GM21528 (cell line): ENCODE measurements at regions not wholly inside any gene's neighbourhood (a gene's known extent, or its start where the extent isn't known, plus 50 kb on each side); places are given as distances from the start of the nearest gene placed in this dataset.
"Not testable (repeated sequence)": the region's sequence is repeated elsewhere in the genome, so short reads cannot be mapped to it uniquely, and the experiment has no call there.

Source experiments
- ATAC-seq: cut with Tn5 transposase; IDR thresholded peaks from one replicate; pipeline ENCODE4 v1.9.1; 2021; ENCODE audit warnings: mild to moderate bottlenecking, moderate library complexity; ENCODE audit not compliant: unreplicated experiment, low FRiP score

DNA sequence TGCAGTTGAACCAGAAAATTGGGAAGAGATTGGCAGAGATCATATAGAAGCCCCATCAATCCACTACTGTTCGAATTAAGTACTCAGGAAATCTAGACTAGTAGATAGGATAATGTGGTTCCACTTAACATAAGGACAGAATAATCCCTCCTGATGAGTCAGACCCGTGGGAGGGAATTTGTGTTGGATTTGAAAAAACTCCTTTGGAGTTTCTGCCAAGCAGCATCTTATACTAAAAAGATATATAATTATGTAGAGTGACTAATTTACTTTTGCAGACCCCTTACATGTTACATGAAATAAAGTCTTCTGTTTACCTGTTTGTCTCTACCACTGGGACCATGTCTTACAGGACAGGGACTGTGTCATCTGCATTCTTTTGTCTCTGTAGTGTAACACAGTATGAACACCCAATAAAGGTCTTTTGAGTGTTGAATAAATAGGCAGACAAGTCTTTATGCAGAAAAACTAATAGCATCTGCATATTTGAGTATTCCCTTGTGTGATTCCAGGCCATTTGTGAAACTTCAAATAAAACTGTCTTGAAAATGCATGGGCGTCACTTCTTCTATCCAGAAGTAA is 122.6 kb upstream of the DNAJC10 start:
- ATAC-seq: no peak

DNA sequence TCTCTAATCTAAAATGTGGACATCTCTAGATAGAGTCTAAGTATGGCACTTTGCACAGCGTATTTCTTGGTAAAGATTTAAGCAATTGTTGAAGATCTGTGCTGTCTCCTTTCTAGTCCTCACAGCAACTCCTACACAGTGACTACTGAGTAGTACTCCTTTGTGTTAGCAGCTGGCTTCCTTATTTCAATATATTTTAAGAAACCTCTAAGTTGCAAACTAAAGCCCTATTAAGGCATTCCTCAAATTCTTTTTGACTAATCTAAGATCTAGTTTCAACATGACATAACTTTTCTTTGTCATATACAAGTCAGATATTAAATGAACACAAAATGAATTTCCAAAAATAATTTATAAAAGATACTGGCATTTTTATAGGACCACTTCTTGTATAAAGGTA is 121.8 kb upstream of the DNAJC10 start:
- ATAC-seq: no peak

DNA sequence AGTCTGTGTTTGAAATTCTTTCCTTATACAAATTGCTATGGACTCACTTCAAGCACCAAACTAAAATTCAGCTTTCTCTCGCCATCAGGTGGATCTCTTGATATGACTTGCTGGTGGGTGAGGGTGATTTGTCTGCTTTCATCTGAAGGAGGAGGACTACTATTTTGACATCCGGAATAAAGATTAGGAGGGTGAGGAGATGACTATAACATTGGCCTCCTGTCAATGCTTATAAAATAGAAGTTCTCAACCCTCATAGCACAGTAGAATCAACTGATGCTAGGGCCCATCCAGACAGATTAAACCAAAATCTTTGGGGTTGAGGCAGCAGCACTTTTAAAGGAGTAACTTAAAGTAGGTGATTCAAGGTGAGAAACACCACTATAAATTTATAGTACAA is 120.4 kb upstream of the DNAJC10 start:
- no peak for ATAC-seq

DNA sequence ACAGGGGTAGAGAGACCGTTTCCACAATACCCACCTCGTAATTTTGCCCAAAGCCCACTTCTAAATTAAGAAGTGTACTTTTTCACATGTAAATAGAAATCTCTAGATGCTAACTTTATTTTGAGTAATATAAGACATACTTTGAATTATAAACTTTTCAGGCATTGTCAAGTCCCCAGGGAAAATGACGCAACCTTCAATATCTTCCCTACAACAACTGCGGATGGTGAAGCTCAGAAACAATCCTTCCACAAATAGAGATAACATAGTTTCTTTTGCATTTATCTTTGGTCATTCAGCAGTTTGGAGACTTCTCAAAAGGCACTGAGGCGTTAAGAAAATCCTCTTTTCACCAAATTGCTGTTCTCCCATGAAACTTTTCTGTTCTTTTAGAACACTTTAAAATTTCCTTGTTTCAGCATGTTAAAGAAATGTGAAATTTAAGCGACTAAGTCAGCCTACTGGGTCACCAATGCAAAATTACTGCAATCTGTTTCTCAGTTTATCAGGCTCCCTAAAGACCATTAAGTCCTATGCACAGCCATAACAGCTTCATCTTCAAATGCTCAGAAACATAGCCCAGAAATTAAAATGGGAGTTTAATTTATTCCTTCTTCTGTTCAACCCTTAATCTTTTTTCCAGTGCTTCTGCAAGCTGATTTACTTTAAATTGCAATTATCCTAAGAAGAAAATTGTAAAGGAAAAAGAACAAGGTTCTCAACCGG is 118.3 kb upstream of the DNAJC10 start:
- ATAC-seq: no peak

DNA sequence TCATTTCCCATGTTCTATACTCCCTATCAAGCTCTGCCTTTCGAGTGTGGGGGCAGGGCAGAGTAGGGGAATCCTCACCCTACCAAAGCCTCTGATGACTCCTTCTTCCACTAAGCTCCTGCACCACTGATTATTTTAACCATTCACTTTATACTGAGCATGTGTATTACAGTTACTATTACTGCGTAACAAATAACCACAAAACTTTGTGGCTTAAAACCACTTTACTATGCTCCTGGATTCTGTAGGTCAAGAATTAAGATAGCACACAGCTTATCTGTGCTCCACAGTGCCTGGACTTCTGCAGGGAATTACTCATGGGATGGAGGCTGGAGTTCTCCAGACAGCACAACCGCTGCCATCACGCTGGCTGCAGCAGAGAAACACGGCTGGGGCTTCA is 117.4 kb upstream of the DNAJC10 start:
- no peak for ATAC-seq

DNA sequence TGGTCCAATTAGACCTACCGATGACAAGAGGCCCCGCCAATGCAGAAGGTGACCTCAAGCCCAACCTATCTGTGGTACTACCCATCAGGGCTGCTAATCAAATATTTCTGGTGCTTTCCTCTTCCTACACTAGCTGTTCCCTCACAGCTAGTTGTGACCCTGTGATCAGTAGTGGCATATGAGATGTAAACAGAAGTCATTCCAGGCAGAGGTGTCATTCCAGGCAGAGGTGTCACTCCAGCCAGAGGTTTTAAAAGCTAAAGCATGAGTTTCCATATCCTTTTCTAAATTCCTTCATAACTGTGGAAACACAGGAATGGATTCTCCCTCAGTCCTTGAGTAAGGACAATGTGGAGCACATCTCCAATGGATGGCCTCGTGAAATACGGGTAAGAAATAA is 110.9 kb upstream of the DNAJC10 start:
- ATAC-seq: no peak

DNA sequence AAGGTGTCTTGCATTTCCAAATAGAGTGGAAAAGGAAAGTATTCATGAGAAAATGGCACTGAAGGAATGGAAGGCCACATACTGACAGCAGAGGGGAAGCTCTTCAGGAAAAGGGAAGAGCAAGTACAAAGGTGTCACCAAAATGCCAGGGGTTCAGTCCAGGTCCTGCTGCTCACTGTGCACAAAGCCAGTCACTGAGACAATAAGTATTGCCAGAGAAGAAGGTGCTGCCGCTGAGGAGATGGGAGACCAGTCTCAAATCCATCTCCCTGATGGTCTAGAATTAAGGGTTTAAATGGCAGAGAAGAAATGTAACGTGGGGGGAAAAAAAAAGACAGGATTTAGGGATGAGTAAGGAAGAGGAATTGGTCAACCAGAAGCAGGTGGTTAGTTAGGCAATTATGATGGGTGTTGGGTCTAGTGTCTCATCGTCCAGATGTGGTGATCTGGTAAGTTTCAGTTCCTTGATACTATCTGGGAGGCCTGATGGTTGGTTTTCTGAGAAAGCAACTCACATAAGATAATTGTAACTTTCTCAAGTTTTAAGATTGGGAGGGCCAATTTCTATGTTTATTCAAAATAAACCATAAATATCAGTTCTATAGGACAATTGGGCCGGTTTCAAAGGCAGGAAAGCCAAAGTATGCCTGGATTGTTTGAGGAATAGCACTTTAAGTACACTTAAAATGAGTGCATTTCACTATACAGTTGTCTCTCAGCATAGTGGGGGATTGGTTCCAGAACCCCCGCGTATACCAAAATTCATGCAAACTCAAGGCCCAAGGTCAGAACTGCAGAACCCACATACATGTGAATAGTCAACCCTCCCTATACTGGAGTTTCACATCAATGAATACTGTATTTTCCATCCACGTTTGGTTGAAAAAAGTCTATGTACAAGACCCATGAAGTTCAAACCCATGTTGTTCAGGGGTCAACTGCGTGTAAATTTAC is 109.1 kb upstream of the DNAJC10 start:
- ATAC-seq: peak; percentile 83

DNA sequence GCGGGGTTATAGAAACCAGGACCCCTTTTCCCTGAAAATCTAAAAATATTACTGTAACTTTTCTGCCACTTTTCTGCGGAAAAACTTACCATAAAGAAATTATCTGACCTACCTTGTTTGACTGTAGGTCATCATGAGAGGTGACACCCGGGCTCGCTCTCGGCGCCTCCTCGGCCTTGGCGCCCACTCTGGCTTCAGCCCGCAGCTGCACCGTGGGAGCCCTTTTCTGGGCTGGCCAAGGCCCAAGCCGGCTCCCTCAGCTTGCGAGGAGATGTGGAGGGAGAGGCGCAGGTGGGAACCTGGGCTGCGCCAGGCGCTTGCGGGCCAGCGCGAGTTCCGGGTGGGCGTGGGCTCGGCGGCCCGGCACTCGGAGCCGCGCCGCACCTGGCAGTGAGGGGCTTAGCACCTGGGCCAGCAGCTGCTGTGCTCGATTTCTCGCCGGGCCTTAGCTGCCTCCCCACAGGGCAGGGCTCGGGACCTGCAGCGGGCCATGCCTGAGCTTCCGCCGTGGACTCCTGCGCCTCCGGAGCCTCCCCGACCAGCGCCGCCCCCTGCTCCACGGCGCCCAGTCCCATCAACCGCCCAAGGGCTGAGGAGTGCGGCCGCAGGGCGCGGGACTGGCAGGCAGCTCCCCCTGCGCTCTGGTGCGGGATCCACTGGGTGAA is 107.7 kb upstream of the DNAJC10 start:
- no peak for ATAC-seq

DNA sequence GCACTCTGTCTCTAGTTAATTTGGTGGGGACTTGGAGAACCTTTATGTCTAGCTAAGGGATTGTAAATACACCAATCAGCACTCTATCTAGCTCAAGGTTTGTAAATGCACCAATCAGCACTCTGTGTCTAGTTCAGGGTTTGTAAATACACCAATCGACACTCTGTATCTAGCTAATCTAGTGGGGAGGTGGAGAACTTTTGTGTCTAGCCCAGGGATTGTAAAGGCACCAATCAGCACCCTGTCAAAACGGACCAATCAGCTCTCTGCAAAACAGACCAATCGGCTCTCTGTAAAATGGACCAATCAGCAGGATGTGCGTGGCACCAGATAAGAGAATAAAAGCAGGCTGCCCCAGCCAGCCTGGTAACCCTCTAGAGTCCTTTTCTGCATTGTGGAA is 107.1 kb upstream of the DNAJC10 start:
- not testable (repeated sequence) for ATAC-seq

DNA sequence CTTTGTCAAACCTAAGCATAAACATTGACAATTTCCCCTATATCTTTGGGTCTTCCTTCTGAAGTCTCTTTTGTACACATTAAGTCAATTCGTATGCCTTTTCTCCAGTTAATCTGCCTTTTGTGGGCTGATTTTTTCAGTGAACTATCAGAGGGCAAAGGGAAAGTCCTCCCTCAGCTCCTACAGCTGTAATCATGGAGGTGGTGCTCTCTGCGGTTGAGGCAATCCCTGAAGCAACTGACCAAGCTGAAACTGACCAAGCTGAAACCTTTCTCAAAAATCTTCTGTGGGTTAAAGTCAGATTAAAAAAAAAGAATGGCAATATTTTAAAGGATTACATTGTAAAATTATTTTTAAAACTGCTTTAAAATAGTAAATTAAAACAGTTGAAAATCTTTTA is 105.8 kb upstream of the DNAJC10 start:
- no peak for ATAC-seq

DNA sequence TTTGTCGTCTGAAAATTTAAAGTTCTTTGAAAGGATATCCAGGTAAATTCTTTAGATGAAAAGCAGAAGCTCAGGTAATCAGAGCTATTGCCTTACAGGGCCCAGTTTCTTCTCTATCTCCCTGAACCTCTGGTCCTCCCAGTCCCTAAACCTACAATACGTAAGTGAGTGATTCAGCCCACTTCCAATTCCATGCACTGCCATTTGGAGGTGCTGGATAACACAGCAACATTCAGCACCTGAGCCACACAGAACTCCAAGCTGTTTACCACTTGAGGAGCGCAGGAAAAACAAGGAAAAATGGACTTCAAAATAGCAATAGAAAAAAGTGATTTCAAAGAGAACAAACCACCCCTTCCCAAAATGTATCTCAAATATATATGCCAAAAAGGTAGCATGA is 105.0 kb upstream of the DNAJC10 start:
- ATAC-seq: no peak

DNA sequence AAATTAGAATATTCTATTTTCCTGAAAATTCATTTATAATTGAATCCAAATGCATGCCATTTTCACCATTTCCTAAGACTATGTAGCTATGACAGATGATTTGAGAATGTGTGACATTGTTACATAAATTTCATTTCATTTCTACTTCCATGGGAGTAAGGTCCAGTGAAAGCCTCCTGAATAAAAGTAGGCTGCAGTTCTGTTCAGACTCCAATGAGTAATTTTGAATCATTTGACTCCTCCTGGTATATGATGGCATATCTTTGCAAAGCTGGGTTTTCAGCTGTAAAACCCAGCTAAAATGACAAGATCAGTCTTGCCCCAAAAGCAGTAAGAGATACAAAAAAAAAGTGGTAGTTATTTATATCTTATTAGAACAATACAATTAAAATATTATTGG is 101.0 kb upstream of the DNAJC10 start:
- ATAC-seq: no peak

DNA sequence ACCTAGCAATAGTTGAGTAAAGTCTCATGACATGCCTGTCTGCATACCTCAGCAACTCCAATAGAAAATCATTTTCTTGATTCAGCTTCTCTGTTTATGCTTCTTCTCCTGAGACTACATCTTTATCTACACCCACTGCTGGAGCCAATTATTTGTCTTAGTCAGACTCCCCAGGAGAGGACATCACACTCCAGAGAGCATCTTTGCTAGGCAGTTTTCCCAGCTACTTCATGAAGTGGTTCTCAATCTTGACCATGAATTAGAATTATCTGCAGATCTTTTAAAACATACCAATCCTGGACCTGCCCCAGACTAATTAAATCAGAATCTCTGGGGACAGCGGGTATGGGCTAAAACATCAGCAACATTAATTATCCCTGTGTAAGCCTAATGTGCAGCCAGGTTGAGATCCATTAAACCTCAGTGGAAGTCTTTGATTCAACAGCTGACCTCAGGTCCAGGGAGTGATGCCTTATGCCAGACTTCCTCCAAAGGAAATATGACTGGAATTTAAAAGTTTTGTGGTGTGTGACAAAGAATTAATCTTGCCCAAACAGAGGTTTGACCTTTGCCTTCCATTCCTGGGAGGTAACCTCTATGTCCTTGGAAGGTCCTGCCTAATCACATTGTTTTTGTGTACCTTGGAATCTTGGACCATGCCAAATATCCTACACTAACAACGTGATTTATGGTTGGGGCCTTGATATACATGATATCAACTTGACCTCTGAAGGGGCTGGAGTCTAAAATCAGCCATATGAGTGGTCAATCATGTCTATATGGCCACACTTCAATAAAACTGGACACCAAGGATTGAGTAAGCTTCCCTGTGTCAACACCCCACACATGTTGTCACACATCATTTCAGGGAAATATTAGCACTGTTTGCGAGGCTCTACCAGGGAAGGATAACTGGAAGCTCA is 99.3 kb upstream of the DNAJC10 start:
- ATAC-seq: no peak

DNA sequence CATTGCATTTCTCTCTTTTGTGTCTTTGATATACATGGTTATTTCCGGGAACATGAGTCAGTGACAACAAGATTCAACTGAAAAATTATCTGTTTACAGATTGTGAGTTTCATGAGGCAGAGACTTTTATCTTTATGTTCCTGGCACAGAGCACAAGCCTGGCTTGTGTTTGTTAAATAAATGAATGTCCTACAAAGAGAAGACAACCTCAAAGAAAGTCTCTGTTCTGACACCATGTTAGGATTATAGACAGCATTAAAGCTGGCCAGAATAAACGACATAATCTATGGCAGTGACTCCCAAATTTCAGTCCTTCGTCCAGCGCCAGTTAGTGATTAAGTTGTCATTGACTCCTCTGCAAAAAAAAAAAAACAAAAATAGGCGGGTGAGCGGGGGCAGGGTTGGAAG is 97.4 kb upstream of the DNAJC10 start:
- no peak for ATAC-seq

DNA sequence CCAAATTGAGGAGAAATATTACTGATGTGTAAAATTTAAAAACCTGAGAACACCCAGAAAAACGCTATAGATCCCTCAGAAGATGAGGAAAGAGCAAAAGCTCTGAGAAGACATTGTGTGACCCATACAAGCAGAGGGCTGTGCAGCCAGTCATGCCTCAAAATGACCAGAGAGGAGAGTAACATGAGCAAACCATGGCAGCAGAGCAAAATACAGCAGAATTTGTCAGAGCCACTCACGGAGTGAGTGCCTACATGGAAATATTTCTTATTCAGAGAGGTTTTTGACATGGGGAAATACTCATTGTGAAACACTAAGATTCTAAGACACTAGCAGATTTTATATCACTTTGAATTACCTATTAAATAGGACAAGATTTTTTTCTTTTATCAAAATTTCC is 96.8 kb upstream of the DNAJC10 start:
- no peak for ATAC-seq

DNA sequence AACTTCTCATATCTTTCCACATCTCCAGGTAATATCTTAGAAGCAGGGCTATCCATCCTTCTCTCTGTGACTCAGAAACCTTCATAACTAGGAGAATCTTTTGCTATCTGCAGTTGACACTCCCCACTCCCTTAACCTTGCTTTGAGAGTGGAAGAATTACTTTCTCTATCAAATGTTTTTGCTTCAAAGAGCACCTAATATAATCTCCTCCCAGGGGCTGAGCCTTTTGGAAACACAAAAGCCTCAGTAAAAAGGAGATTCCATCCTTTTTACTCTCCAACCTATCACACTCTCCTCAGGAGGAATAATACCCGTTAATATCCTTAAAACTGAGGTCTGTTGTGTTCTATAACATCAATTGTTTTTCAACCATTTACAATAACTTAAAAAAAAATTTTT is 94.9 kb upstream of the DNAJC10 start:
- no peak for ATAC-seq

DNA sequence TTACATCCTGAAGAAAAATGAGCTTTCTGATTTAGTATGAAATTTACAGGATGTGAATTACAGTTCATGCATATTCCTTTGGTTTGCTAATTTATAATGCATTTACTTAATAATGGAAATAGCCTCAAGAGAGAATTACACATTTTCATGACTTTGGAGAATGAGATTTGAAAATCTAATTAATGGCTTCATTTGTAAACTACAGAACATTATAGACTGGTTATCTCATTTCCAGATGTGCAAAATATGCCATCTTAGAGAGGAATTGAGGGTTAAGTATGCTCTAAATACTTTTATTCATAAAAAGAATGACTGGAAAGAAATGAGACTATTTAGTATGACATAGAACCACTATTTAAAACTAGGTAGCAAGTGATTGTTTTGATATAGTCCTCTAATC is 94.2 kb upstream of the DNAJC10 start:
- no peak for ATAC-seq

DNA sequence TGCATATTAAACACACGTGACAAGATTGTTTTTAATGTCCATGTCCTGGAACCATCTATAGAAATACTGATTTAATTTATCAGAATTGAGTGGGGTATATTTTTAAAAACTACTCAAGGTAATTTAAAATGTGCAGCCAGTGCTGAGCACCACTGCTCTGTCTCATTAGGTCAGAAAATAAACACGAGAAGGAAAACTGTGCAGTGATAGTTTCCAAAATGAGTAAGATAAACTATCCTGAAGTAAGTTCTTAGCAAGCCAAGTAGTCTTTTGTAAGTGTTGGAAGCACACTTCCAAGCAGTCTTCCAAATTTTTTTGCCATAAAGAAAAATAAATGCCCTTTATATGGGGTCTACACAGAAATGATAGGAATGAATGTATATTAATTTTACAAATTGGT is 93.8 kb upstream of the DNAJC10 start:
- ATAC-seq: no peak

DNA sequence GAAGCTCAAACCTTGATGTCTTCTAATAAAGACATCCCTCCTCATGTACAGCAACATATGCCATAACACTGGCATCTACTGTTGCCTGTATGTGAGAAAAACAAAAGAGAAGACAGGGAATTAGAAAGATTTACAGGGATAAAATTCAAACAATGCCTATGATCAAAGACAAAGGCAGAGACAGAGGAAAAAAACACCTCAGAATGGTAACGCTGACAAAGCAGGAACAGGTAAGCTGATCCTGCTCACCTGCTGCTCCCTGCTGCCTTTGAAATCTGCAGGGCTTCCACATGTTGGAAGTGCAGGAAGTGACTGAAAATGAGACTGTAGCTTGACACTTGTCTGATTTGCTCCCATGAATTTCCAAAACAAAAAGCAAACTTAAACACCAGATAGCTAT is 90.2 kb upstream of the DNAJC10 start:
- ATAC-seq: no peak

DNA sequence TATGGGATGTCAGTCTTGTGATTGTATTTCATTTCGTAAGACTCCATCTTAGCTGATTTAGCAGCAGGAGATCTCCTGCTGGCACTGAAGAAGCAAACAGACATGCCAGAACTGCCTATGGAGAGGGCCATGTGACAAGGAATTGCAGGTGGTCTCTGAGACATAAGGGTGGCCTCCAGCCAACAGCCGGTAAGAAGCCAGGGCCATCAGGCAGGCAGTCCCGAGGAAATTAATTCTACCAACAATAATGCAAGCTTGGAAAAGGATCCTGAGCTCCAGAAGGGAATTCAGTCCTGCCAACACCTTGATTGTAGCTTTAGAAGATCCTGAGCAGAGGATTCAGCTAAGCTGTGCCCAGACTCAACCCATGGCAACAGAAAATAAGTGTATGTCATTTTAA is 87.1 kb upstream of the DNAJC10 start:
- ATAC-seq: no peak
